Endothelial cell of umbilical vein (primary cell): ENCODE measurements at regions not wholly inside any gene's neighbourhood (a gene's known extent, or its start where the extent isn't known, plus 50 kb on each side); places are given as distances from the start of the nearest gene placed in this dataset.

Experiments
- BruUV-seq: library from RNA; stranded (reverse); fragments of 400-500 nt; replicated peaks from 2 replicates; lab custom pipeline; 2021; lab: Mats Ljungman, UMichigan
- CTCF ChIA-PET: fragments of 300-600, 350-600 bp; sonication (Branson Sonifier 250); formaldehyde crosslinking; loops from one replicate; lab custom pipeline; 2021; ENCODE audit warnings: antibody characterized with exemption, inconsistent platforms; lab: Charles Lee
- POLR2A ChIA-PET: fragments of 300-600, 350-600 bp; sonication (Branson Sonifier 250); formaldehyde crosslinking; loops from one replicate; lab custom pipeline; 2021; ENCODE audit warnings: antibody characterized with exemption, inconsistent platforms; lab: Charles Lee
- DNase-seq: peaks from one replicate; pipeline ENCODE4 v3.0.0-alpha.2; 2011; ENCODE audit warnings: low read depth, low spot score
- FAIRE-seq: peaks from 2 replicates; lab custom pipeline; 2011; peaks lifted over from hg19 to GRCh38; lab: Jason Lieb, UNC
- H2AFZ ChIP-seq: 2 replicates; pipeline ENCODE4 v1.6.0; 2012; ENCODE audit warnings: low read depth, low read length, control low read depth, inconsistent platforms
- H3K27ac ChIP-seq: 2 replicates; pipeline ENCODE4 v1.5.1; 2011; ENCODE audit warnings: low read depth, mild to moderate bottlenecking, control low read depth, low read length, moderate library complexity; ENCODE audit not compliant: insufficient read depth
- H3K27me3 ChIP-seq, 2 experiments: 2 replicates each; pipeline versions ENCODE4 v1.6.0 to v1.6.1; 2011; ENCODE audit warnings: low read length in 2 of 2, mixed read lengths in 1 of 2; ENCODE audit not compliant: control insufficient read depth in 2 of 2, insufficient read depth in 2 of 2
- H3K36me3 ChIP-seq, 2 experiments: 2 replicates in 1 of 2; 3 replicates in 1 of 2; pipeline ENCODE4 v1.5.1; 2011; ENCODE audit warnings: low read length in 2 of 2, mild to moderate bottlenecking in 1 of 2, moderate library complexity in 1 of 2; ENCODE audit not compliant: control insufficient read depth in 2 of 2, insufficient read depth in 2 of 2; ENCODE audit errors: extremely low read depth in 1 of 2
- H3K4me1 ChIP-seq: 3 replicates; pipeline ENCODE4 v1.5.1; 2011; ENCODE audit warnings: mild to moderate bottlenecking, low read length; ENCODE audit not compliant: control insufficient read depth, insufficient read depth; ENCODE audit errors: extremely low read depth
- H3K4me2 ChIP-seq: 2 replicates; pipeline ENCODE4 v1.6.1; 2011; ENCODE audit warnings: low read length, control low read depth, mixed read lengths; ENCODE audit not compliant: insufficient read depth
- H3K4me3 ChIP-seq, 3 experiments: fragments of 200-600 bp in 1 of 3; sonication (generic), shearing (Covaris generic) in 1 of 3; replicated peaks in 1 of 3; 2 replicates each; pipeline ENCODE4 v1.5.1; 2011 to 2016; ENCODE audit warnings: control low read depth in 3 of 3, low read length in 3 of 3, mild to moderate bottlenecking in 2 of 3, inconsistent platforms in 1 of 3, low read depth in 1 of 3, moderate library complexity in 1 of 3; ENCODE audit not compliant: insufficient read depth in 1 of 3
- H3K79me2 ChIP-seq: 2 replicates; pipeline ENCODE4 v1.6.0; 2012; ENCODE audit warnings: low read length, inconsistent platforms; ENCODE audit not compliant: control insufficient read depth, insufficient read depth
- H3K9ac ChIP-seq: replicated peaks from 2 replicates; pipeline ENCODE3; 2011; ENCODE audit warnings: low read length, control low read depth; ENCODE audit not compliant: insufficient read depth; ENCODE audit errors: extremely low read depth
- H3K9me1 ChIP-seq: replicated peaks from 3 replicates; pipeline ENCODE4 v1.6.0; 2011; ENCODE audit warnings: mild to moderate bottlenecking, low read length; ENCODE audit not compliant: control insufficient read depth, insufficient read depth; ENCODE audit errors: extremely low read depth
- H3K9me3 ChIP-seq: replicated peaks from 2 replicates; pipeline ENCODE4 v1.5.1; 2012; ENCODE audit warnings: low read length, inconsistent platforms; ENCODE audit not compliant: control insufficient read depth, insufficient read depth
- H4K20me1 ChIP-seq: replicated peaks from 2 replicates; pipeline ENCODE3; 2011; ENCODE audit warnings: mild to moderate bottlenecking, low read length; ENCODE audit not compliant: control insufficient read depth, insufficient read depth; ENCODE audit errors: extremely low read depth
- EZH2 ChIP-seq: IDR thresholded peaks from 2 replicates; pipeline ENCODE4 v1.6.1; 2012; ENCODE audit warnings: borderline replicate concordance, low read depth, mild to moderate bottlenecking, moderate library complexity, low read length, inconsistent platforms; ENCODE audit not compliant: severe bottlenecking
- FOS ChIP-seq: IDR thresholded peaks from 2 replicates; pipeline ENCODE4 v1.6.1; 2011; ENCODE audit warnings: mild to moderate bottlenecking, low read length, moderate library complexity, borderline replicate concordance; ENCODE audit not compliant: insufficient read depth
- GATA2 ChIP-seq: IDR thresholded peaks from 2 replicates; pipeline ENCODE4 v1.7.0; 2011; ENCODE audit warnings: low read depth, mild to moderate bottlenecking, moderate library complexity, mixed read lengths, low read length; ENCODE audit not compliant: insufficient read length, insufficient read depth
- JUN ChIP-seq: IDR thresholded peaks from 2 replicates; pipeline ENCODE4 v1.6.1; 2011; ENCODE audit warnings: borderline replicate concordance, low read depth; ENCODE audit not compliant: insufficient read length, insufficient read depth
- MYC ChIP-seq: IDR thresholded peaks from one replicate; pipeline ENCODE4 v1.6.1; 2011; ENCODE audit warnings: mild to moderate bottlenecking, low read depth, low read length
- POLR2A ChIP-seq: IDR thresholded peaks from 2 replicates; pipeline ENCODE4 v1.6.1; 2012; ENCODE audit warnings: low read depth, mild to moderate bottlenecking, control low read depth, low read length
- POLR2AphosphoS5 ChIP-seq: IDR thresholded peaks from 2 replicates; pipeline ENCODE4 v1.6.1; 2012; ENCODE audit warnings: low read depth, mild to moderate bottlenecking, control low read depth, low read length, moderate library complexity; ENCODE audit not compliant: insufficient read depth
- dilution Hi-C: fragments of 300-500 bp; cut with MboI; formaldehyde crosslinking; loops from one replicate; pipeline ENCODE4 v1.15.0; 2019; ENCODE audit warnings: low sequenced_read_pairs; ENCODE audit not compliant: extremely low pct_ligation_motif_present
- intact Hi-C: fragments of 100-400 bp; cut with micrococcal nuclease; formaldehyde crosslinking; loops from one replicate; pipeline ENCODE4 v1.10.0; 2022
- TF ChIP-seq, protein P1 (sequence below), 2 donors: IDR thresholded peaks; 1 replicate in 1 of 2; 2 replicates in 1 of 2; pipeline ENCODE4 v1.5.1; 2011; ENCODE audit warnings: low read length in 2 of 2, mild to moderate bottlenecking in 2 of 2, moderate library complexity in 2 of 2, control low read depth in 1 of 2, inconsistent platforms in 1 of 2, low read depth in 1 of 2; ENCODE audit not compliant: insufficient read depth in 1 of 2; ENCODE audit errors: extremely low read depth in 1 of 2
- TF ChIP-seq, protein P2 (sequence below): IDR thresholded peaks from 2 replicates; pipeline ENCODE4 v1.6.1; 2011; ENCODE audit not compliant: insufficient read depth, insufficient read length

- Histone ChIP-seq H4K20me1 (no peaks in the 10 kb centered on the region), H3K79me2 (no peaks in the 10 kb centered on the region), H2AFZ (no peak overlapping the region), H3K4me2 (no peak overlapping the region), H3K4me3 (no peak overlapping the region), H3K9me1 (no peaks in the 10 kb centered on the region), H3K4me1 (no peaks in the 10 kb centered on the region), H3K9me3 (no peaks in the 10 kb centered on the region), H3K36me3 (no peaks in the 10 kb centered on the region), H3K27me3 (peaks cover 0 to 7% of the 10 kb centered on the region in 2 experiments), H3K27ac (no peak overlapping the region), H3K9ac (no peak overlapping the region)
- FAIRE-seq: no peak
- dilution Hi-C loops (no loop called here), intact Hi-C loops (no loop called here)
- DNase-seq: no peak
- ChIA-PET POLR2A (no interaction called here), CTCF (no interaction called here)
- TF ChIP-seq, protein P1, sequence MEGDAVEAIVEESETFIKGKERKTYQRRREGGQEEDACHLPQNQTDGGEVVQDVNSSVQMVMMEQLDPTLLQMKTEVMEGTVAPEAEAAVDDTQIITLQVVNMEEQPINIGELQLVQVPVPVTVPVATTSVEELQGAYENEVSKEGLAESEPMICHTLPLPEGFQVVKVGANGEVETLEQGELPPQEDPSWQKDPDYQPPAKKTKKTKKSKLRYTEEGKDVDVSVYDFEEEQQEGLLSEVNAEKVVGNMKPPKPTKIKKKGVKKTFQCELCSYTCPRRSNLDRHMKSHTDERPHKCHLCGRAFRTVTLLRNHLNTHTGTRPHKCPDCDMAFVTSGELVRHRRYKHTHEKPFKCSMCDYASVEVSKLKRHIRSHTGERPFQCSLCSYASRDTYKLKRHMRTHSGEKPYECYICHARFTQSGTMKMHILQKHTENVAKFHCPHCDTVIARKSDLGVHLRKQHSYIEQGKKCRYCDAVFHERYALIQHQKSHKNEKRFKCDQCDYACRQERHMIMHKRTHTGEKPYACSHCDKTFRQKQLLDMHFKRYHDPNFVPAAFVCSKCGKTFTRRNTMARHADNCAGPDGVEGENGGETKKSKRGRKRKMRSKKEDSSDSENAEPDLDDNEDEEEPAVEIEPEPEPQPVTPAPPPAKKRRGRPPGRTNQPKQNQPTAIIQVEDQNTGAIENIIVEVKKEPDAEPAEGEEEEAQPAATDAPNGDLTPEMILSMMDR (IDR thresholded peaks at IDR 0.05; ENCODE audit: extremely low read depth in 1 of 2, insufficient read depth in 1 of 2, low read depth in 1 of 2, low read length in 2 of 2): no peak
- TF ChIP-seq GATA2 (no peak), POLR2A (no peak), JUN (no peak), POLR2AphosphoS5 (no peak), MYC (no peak), EZH2 (no peak), FOS (no peak)
- TF ChIP-seq, protein P2, sequence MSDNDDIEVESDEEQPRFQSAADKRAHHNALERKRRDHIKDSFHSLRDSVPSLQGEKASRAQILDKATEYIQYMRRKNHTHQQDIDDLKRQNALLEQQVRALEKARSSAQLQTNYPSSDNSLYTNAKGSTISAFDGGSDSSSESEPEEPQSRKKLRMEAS: no peak
- no TSS peak for BruUV-seq
These were observed 103.7 kb downstream of the AKAP11 start for GRCh38 chr13:42375663-42376062.
